ENCODE measurements at regions not wholly inside any gene's neighbourhood (a gene's known extent, or its start where the extent isn't known, plus 50 kb on each side); places are given as distances from the start of the nearest gene placed in this dataset.

GRCh38 chr6:79301290-79301689 is 66.8 kb upstream of the HMGN3 start:
- TF ChIP-seq YY1 (IDR thresholded peaks at IDR 0.05; ENCODE audit: low read depth, low read length), result no peak
- TF ChIP-seq, protein P1, sequence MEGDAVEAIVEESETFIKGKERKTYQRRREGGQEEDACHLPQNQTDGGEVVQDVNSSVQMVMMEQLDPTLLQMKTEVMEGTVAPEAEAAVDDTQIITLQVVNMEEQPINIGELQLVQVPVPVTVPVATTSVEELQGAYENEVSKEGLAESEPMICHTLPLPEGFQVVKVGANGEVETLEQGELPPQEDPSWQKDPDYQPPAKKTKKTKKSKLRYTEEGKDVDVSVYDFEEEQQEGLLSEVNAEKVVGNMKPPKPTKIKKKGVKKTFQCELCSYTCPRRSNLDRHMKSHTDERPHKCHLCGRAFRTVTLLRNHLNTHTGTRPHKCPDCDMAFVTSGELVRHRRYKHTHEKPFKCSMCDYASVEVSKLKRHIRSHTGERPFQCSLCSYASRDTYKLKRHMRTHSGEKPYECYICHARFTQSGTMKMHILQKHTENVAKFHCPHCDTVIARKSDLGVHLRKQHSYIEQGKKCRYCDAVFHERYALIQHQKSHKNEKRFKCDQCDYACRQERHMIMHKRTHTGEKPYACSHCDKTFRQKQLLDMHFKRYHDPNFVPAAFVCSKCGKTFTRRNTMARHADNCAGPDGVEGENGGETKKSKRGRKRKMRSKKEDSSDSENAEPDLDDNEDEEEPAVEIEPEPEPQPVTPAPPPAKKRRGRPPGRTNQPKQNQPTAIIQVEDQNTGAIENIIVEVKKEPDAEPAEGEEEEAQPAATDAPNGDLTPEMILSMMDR (IDR thresholded peaks at IDR 0.05; ENCODE audit: control extremely low read depth in 1 of 3, insufficient read depth in 1 of 3, low read depth in 1 of 3, low read length in 3 of 3), result no peak
- TF ChIP-seq POLR2AphosphoS5 (IDR thresholded peaks at IDR 0.05; ENCODE audit: low read depth, low read length), result no peak
- TF ChIP-seq EP300 (IDR thresholded peaks at IDR 0.05; ENCODE audit: borderline replicate concordance in 1 of 2, low read depth in 2 of 2, low read length in 2 of 2), result no peak
- TF ChIP-seq PHF8 (conservative IDR thresholded peaks at IDR 0.05; ENCODE audit: low read depth, low read length), result no peak
- no peak for TF ChIP-seq JUND (IDR thresholded peaks at IDR 0.05; ENCODE audit: low read length)
- TF ChIP-seq EZH2 (IDR thresholded peaks at IDR 0.05; ENCODE audit: low read depth, low read length, severe bottlenecking), result no peak
- TF ChIP-seq SP2 (IDR thresholded peaks at IDR 0.05; ENCODE audit: low read length), result no peak
- no peak for TF ChIP-seq USF2 (IDR thresholded peaks at IDR 0.05; ENCODE audit: low read length)
- TF ChIP-seq SRF (IDR thresholded peaks at IDR 0.05; ENCODE audit: low read depth, low read length), result no peak
- TF ChIP-seq POLR2A (IDR thresholded peaks at IDR 0.05; ENCODE audit: control extremely low read depth in 1 of 2, low read depth in 2 of 2, low read length in 2 of 2), result no peak
- no peak for TF ChIP-seq GABPA (IDR thresholded peaks at IDR 0.05; ENCODE audit: borderline replicate concordance, insufficient read depth, low read length)
- TF ChIP-seq HDAC2 (IDR thresholded peaks at IDR 0.05; ENCODE audit: borderline replicate concordance in 1 of 2, low read depth in 2 of 2, low read length in 2 of 2), result no peak
